HCT116 (cell line): ENCODE measurements at regions not wholly inside any gene's neighbourhood (a gene's known extent, or its start where the extent isn't known, plus 50 kb on each side); places are given as distances from the start of the nearest gene placed in this dataset.

Experiments
- ATAC-seq: fragments of 200-7000 bp; cut with Tn5 transposase; 2 replicates; pipeline ENCODE4 v1.9.1; 2020; ENCODE audit warnings: mild to moderate bottlenecking, moderate library complexity
- BruUV-seq: library from RNA; stranded (reverse); fragments of 400-500 nt; replicated peaks from 2 replicates; lab custom pipeline; 2021; lab: Mats Ljungman, UMichigan
- CTCF ChIA-PET: fragments of 300-600 bp; sonication (Branson Sonifier 250); formaldehyde crosslinking; loops from one replicate; lab custom pipeline; 2021; ENCODE audit warnings: antibody characterized with exemption; lab: Charles Lee
- POLR2A ChIA-PET: fragments of 300-600, 350-600 bp; sonication (Branson Sonifier 250); formaldehyde crosslinking; loops from one replicate; lab custom pipeline; 2021; ENCODE audit warnings: antibody characterized with exemption; lab: Charles Lee
- RAD21 ChIA-PET, 2 experiments: fragments of 300-600 bp; sonication (Branson Sonifier 250); formaldehyde crosslinking; loops; one replicate each; lab custom pipeline; 2023; ENCODE audit warnings: low total read pairs in 2 of 2; ENCODE audit not compliant: uncharacterized antibody in 2 of 2, unreplicated experiment in 2 of 2, low non-redundant PET in 1 of 2; lab: Charles Lee
- DNase-seq: peaks from one replicate; pipeline ENCODE4 v3.0.0-alpha.2; 2010; ENCODE audit warnings: low read depth, low spot score
- H2AFZ ChIP-seq: fragments of 200-600 bp; shearing (Covaris generic), sonication (generic); 2 replicates; pipeline ENCODE4 v1.6.1; 2017; ENCODE audit warnings: low read depth, mixed run types, mixed read lengths, antibody characterized with exemption, low read length; ENCODE audit not compliant: poor library complexity, severe bottlenecking
- H3K27ac ChIP-seq: 2 replicates; pipeline ENCODE4 v1.5.1; 2012; ENCODE audit warnings: low read depth, low read length
- H3K27me3 ChIP-seq: fragments of 200-600 bp; sonication (generic); 2 replicates; pipeline ENCODE4 v1.6.1; 2016; ENCODE audit warnings: mixed run types, low read length, mixed read lengths; ENCODE audit not compliant: insufficient read depth
- H3K36me3 ChIP-seq, 2 experiments: fragments of 200-500 bp in 1 of 2; fragments of 200-600 bp in 1 of 2; sonication (Bioruptor generic) in 1 of 2; sonication (generic) in 1 of 2; 2 replicates each; pipeline versions ENCODE4 v1.5.1 to v1.6.1; 2014 to 2016; ENCODE audit warnings: low read length in 2 of 2, inconsistent platforms in 1 of 2, mixed read lengths in 1 of 2, mixed run types in 1 of 2; ENCODE audit not compliant: insufficient read depth in 2 of 2, control insufficient read depth in 1 of 2
- H3K4me1 ChIP-seq, 2 experiments: fragments of 200-600 bp in 1 of 2; sonication (generic) in 1 of 2; 2 replicates each; pipeline versions ENCODE4 v1.5.1 to v1.6.1; 2012 to 2017; ENCODE audit warnings: low read length in 2 of 2, inconsistent platforms in 1 of 2, mild to moderate bottlenecking in 1 of 2, mixed read lengths in 1 of 2, mixed run types in 1 of 2, moderate library complexity in 1 of 2; ENCODE audit not compliant: insufficient read depth in 2 of 2, control insufficient read depth in 1 of 2
- H3K4me2 ChIP-seq: fragments of 200-600 bp; sonication (generic); 2 replicates; pipeline ENCODE4 v1.6.1; 2017; ENCODE audit warnings: mixed run types, low read length, mixed read lengths
- H3K4me3 ChIP-seq, 2 experiments: fragments of 200-600 bp in 1 of 2; sonication (generic) in 1 of 2; replicated peaks in 1 of 2; 2 replicates each; pipeline ENCODE4 v1.5.1; 2011 to 2016; ENCODE audit warnings: low read length in 2 of 2, control low read depth in 1 of 2, low read depth in 1 of 2, mild to moderate bottlenecking in 1 of 2, mixed read lengths in 1 of 2, mixed run types in 1 of 2
- H3K79me2 ChIP-seq: fragments of 200-600 bp; sonication (generic); 2 replicates; pipeline ENCODE4 v1.6.1; 2017; ENCODE audit warnings: mild to moderate bottlenecking, mixed run types, low read length, moderate library complexity, mixed read lengths; ENCODE audit not compliant: insufficient read depth
- H3K9ac ChIP-seq: fragments of 200-600 bp; sonication (generic); 2 replicates; pipeline ENCODE4 v1.6.1; 2016; ENCODE audit warnings: low read length, mixed read lengths
- H3K9me2 ChIP-seq: fragments of 200-600 bp; sonication (generic), shearing (Covaris generic); 2 replicates; pipeline ENCODE4 v1.6.1; 2017; ENCODE audit warnings: mixed run types, mild to moderate bottlenecking, moderate library complexity; ENCODE audit not compliant: insufficient read depth
- H3K9me3 ChIP-seq, 2 experiments: fragments of 200-500 bp in 1 of 2; fragments of 200-600 bp in 1 of 2; sonication (Bioruptor generic) in 1 of 2; sonication (generic) in 1 of 2; 2 replicates each; pipeline ENCODE4 v1.6.1; 2014 to 2017; ENCODE audit warnings: low read length in 2 of 2, mixed read lengths in 2 of 2, inconsistent platforms in 1 of 2, low read depth in 1 of 2, mild to moderate bottlenecking in 1 of 2, mixed run types in 1 of 2, moderate library complexity in 1 of 2; ENCODE audit not compliant: control insufficient read depth in 1 of 2, insufficient read depth in 1 of 2
- H4K20me1 ChIP-seq: fragments of 200-600 bp; sonication (generic), shearing (Covaris generic); 2 replicates; pipeline ENCODE4 v1.6.1; 2017; ENCODE audit warnings: mixed run types, mild to moderate bottlenecking, moderate library complexity; ENCODE audit not compliant: insufficient read depth
- CTCF ChIP-seq, 3 experiments: fragments of 200-600 bp in 1 of 3; sonication (generic) in 1 of 3; IDR thresholded peaks in 2 of 3; conservative IDR thresholded peaks in 1 of 3; 2 replicates each; pipeline ENCODE4 v1.5.1; 2012 to 2017; ENCODE audit warnings: low read depth in 2 of 3, low read length in 2 of 3, antibody characterized with exemption in 1 of 3, borderline replicate concordance in 1 of 3, control low read depth in 1 of 3, mild to moderate bottlenecking in 1 of 3, mixed read lengths in 1 of 3, mixed run types in 1 of 3, moderate library complexity in 1 of 3; ENCODE audit not compliant: insufficient read depth in 1 of 3
- EGR1 ChIP-seq: IDR thresholded peaks from 2 replicates; pipeline ENCODE4 v1.6.1; 2012; ENCODE audit warnings: low read depth
- ELF1 ChIP-seq: IDR thresholded peaks from 2 replicates; pipeline ENCODE4 v1.6.1; 2012; ENCODE audit warnings: low read depth, borderline replicate concordance
- EZH2 ChIP-seq: fragments of 200-600 bp; sonication (generic); IDR thresholded peaks from 2 replicates; pipeline ENCODE4 v1.6.1; 2017; ENCODE audit warnings: antibody characterized with exemption, mixed run types
- EZH2phosphoT487 ChIP-seq: fragments of 200-600 bp; IDR thresholded peaks from 2 replicates; pipeline ENCODE4 v1.6.1; 2018; ENCODE audit warnings: antibody characterized with exemption, borderline replicate concordance
- FOSL1 ChIP-seq: IDR thresholded peaks from 2 replicates; pipeline ENCODE4 v1.6.1; 2012; ENCODE audit warnings: low read depth
- JUND ChIP-seq: IDR thresholded peaks from 2 replicates; pipeline ENCODE4 v1.6.1; 2012
- POLR2A ChIP-seq: IDR thresholded peaks from 2 replicates; pipeline ENCODE4 v1.7.0; 2011; ENCODE audit warnings: borderline replicate concordance; ENCODE audit not compliant: insufficient read depth, insufficient read length; ENCODE audit errors: extremely low read depth
- REST ChIP-seq: IDR thresholded peaks from 2 replicates; pipeline ENCODE4 v1.6.1; 2012; ENCODE audit warnings: low read depth
- SP1 ChIP-seq: IDR thresholded peaks from 2 replicates; pipeline ENCODE4 v1.6.1; 2012; ENCODE audit warnings: low read depth
- SRF ChIP-seq: IDR thresholded peaks from 2 replicates; pipeline ENCODE4 v1.6.1; 2012; ENCODE audit warnings: low read depth
- TCF7L2 ChIP-seq: IDR thresholded peaks from 2 replicates; pipeline ENCODE4 v1.7.0; 2011; ENCODE audit warnings: borderline replicate concordance, inconsistent platforms; ENCODE audit not compliant: insufficient read depth, insufficient read length; ENCODE audit errors: extremely low read depth
- ZBTB33 ChIP-seq: IDR thresholded peaks from 2 replicates; pipeline ENCODE4 v1.6.1; 2011; ENCODE audit warnings: mild to moderate bottlenecking, low read length, moderate library complexity; ENCODE audit not compliant: insufficient replicate concordance; ENCODE audit errors: extremely low read depth
- ZFX ChIP-seq: fragments of 450-650 bp; IDR thresholded peaks from 2 replicates; pipeline ENCODE4 v1.6.1; 2017
- intact Hi-C: fragments of 100-400 bp; cut with micrococcal nuclease; formaldehyde crosslinking; loops from 2 replicates; pipeline ENCODE4 v1.10.0; 2022

- ChIA-PET RAD21 (no interaction called here), POLR2A (no interaction called here), CTCF (no interaction called here)
- TF ChIP-seq TCF7L2 (no peak), SRF (no peak), POLR2A (no peak), EZH2 (no peak), FOSL1 (no peak), JUND (no peak), REST (no peak), ZFX (no peak), ZBTB33 (no peak), SP1 (no peak), ELF1 (no peak), CTCF (IDR thresholded peaks at IDR 0.05 in 2 of 3, conservative IDR thresholded peaks at IDR 0.05 in 1 of 3; ENCODE audit: borderline replicate concordance in 1 of 3, insufficient read depth in 1 of 3, low read depth in 2 of 3, low read length in 2 of 3) (no peak), EGR1 (no peak), EZH2phosphoT487 (no peak)
- Histone ChIP-seq H3K9me2 (no peaks in the 10 kb centered on the region), H4K20me1 (no peaks in the 10 kb centered on the region), H3K36me3 (no peaks in the 10 kb centered on the region), H3K79me2 (no peaks in the 10 kb centered on the region), H3K4me1 (no peaks in the 10 kb centered on the region), H2AFZ (no peak overlapping the region), H3K4me3 (no peak overlapping the region), H3K27ac (no peak overlapping the region), H3K4me2 (no peak overlapping the region), H3K9me3 (no peaks in the 10 kb centered on the region), H3K9ac (no peak overlapping the region), H3K27me3 (no peaks in the 10 kb centered on the region)
- intact Hi-C loops: no loop called here
- DNase-seq: no peak
- ATAC-seq: no peak
- BruUV-seq: no TSS peak
These were observed 817.9 kb upstream of the ADGRL2 start for GRCh38 chr1:80982831-80983230.
